ENCODE measurements at regions not wholly inside any gene's neighbourhood (a gene's known extent, or its start where the extent isn't known, plus 50 kb on each side); places are given as distances from the start of the nearest gene placed in this dataset.

- TF ChIP-seq CTCF (optimal IDR thresholded peaks at IDR 0.05 in 1 of 3, IDR thresholded peaks at IDR 0.05 in 1 of 3, conservative IDR thresholded peaks at IDR 0.05 in 1 of 3; ENCODE audit: extremely low read depth in 1 of 3, insufficient read depth in 2 of 3, low read length in 3 of 3) (no peak), EZH2 (IDR thresholded peaks at IDR 0.05; ENCODE audit: low read length) (no peak)
Observed at GRCh38 chr13:23050126-23050525, 130.7 kb upstream of the SGCG start.

Measured in keratinocyte (primary cell).